Kidney (tissue), 13 donors: ENCODE measurements at regions not wholly inside any gene's neighbourhood (a gene's known extent, or its start where the extent isn't known, plus 50 kb on each side); places are given as distances from the start of the nearest gene placed in this dataset.

Experiments
- DNase-seq, 5 donors: peaks; one replicate each; pipeline ENCODE4 v3.0.0-alpha.2; 2013 to 2020
- FAIRE-seq: peaks from 2 replicates; lab custom pipeline; 2012; peaks lifted over from hg19 to GRCh38; lab: Jason Lieb, UNC
- H3K27ac ChIP-seq, 2 donors: one replicate each; pipeline ENCODE4 v1.7.0; 2013; ENCODE audit warnings: low read depth in 2 of 2, low read length in 2 of 2, inconsistent platforms in 1 of 2
- H3K27me3 ChIP-seq: one replicate; pipeline ENCODE4 v1.7.1; 2013; ENCODE audit warnings: low read length, inconsistent platforms; ENCODE audit not compliant: control insufficient read depth, insufficient read depth
- H3K36me3 ChIP-seq, 3 donors: one replicate each; pipeline versions ENCODE4 v1.7.0 to v1.7.1; 2013; ENCODE audit warnings: low read length in 3 of 3, control low read depth in 1 of 3, inconsistent platforms in 1 of 3; ENCODE audit not compliant: insufficient read depth in 3 of 3, control insufficient read depth in 2 of 3
- H3K4me1 ChIP-seq, 3 donors: one replicate each; pipeline versions ENCODE4 v1.7.0 to v1.7.1; 2013; ENCODE audit warnings: low read length in 3 of 3, inconsistent platforms in 1 of 3, low read depth in 1 of 3; ENCODE audit not compliant: control insufficient read depth in 2 of 3, insufficient read depth in 2 of 3
- H3K4me3 ChIP-seq, 3 donors: one replicate each; pipeline versions ENCODE4 v1.7.0 to v1.8.1; 2013; ENCODE audit warnings: low read length in 3 of 3, control low read depth in 1 of 3, inconsistent platforms in 1 of 3
- H3K9ac ChIP-seq, 3 donors: one replicate each; pipeline versions ENCODE4 v1.7.0 to v1.7.1; 2013; ENCODE audit warnings: low read length in 3 of 3, control low read depth in 1 of 3, inconsistent platforms in 1 of 3
- H3K9me3 ChIP-seq, 3 donors: one replicate each; pipeline versions ENCODE4 v1.7.0 to v1.7.1; 2013; ENCODE audit warnings: low read length in 3 of 3, control low read depth in 1 of 3, inconsistent platforms in 1 of 3; ENCODE audit not compliant: control insufficient read depth in 2 of 3, insufficient read depth in 1 of 3
- CTCF ChIP-seq: IDR thresholded peaks from 3 replicates; pipeline ENCODE4 v1.5.1; 2012; ENCODE audit warnings: mild to moderate bottlenecking, moderate library complexity, borderline replicate concordance; ENCODE audit not compliant: insufficient read depth; ENCODE audit errors: extremely low read depth
- intact Hi-C: fragments of 100-400 bp; cut with DNase I; formaldehyde crosslinking; loops from one replicate; pipeline ENCODE4 v1.11.1; 2022
- donor health status: control.
- donor health status: control.
- donor health status: control.
- donor health status: control.
- donor health status: control.
- donor health status: DM: yes; HTN: yes; CAD: no.
- donor health status: Normal renal cell carcinoma (clear cell type).

- H3K36me3 ChIP-seq: no peaks in the 10 kb centered on the region
- no peaks in the 10 kb centered on the region for H3K27me3 ChIP-seq
- DNase-seq (no peak), FAIRE-seq (no peak)
- H3K9me3 ChIP-seq: no peaks in the 10 kb centered on the region
- no peak overlapping the region for H3K4me3 ChIP-seq
- intact Hi-C loops: no loop called here
- H3K4me1 ChIP-seq: no peaks in the 10 kb centered on the region
- TF ChIP-seq CTCF: no peak
- no peak overlapping the region for H3K9ac ChIP-seq
- H3K27ac ChIP-seq: no peak overlapping the region
Observed at GRCh38 chr2:23246992-23247683, 137.8 kb upstream of the KLHL29 start.

GRCh38 chr2:23248667-23249066 lies 136.3 kb upstream of the KLHL29 start:
- Histone ChIP-seq H3K27ac (no peak overlapping the region), H3K9me3 (no peaks in the 10 kb centered on the region), H3K36me3 (no peaks in the 10 kb centered on the region), H3K4me3 (no peak overlapping the region), H3K27me3 (no peaks in the 10 kb centered on the region), H3K9ac (no peak overlapping the region), H3K4me1 (no peaks in the 10 kb centered on the region)
- FAIRE-seq (no peak), DNase-seq (no peak)
- intact Hi-C loops: no loop called here
- TF ChIP-seq CTCF: no peak

- intact Hi-C loops: no loop called here
- no peak overlapping the region for H3K27ac ChIP-seq
- no peak overlapping the region for H3K9ac ChIP-seq
- no peak overlapping the region for H3K4me3 ChIP-seq
- FAIRE-seq (no peak), DNase-seq (no peak)
- no peaks in the 10 kb centered on the region for H3K36me3 ChIP-seq
- TF ChIP-seq CTCF: no peak
- no peaks in the 10 kb centered on the region for H3K4me1 ChIP-seq
- no peaks in the 10 kb centered on the region for H3K9me3 ChIP-seq
- H3K27me3 ChIP-seq: no peaks in the 10 kb centered on the region
Observed at GRCh38 chr2:23249348-23249747, 135.6 kb upstream of the KLHL29 start.

GRCh38 chr2:23250371-23250770 lies 134.6 kb upstream of the KLHL29 start:
- H3K4me1 ChIP-seq: no peaks in the 10 kb centered on the region
- H3K9me3 ChIP-seq: no peaks in the 10 kb centered on the region
- H3K27me3 ChIP-seq: no peaks in the 10 kb centered on the region
- no peak for TF ChIP-seq CTCF
- no peak overlapping the region for H3K4me3 ChIP-seq
- no peaks in the 10 kb centered on the region for H3K36me3 ChIP-seq
- H3K27ac ChIP-seq: no peak overlapping the region
- intact Hi-C loops: no loop called here
- H3K9ac ChIP-seq: no peak overlapping the region
- FAIRE-seq (no peak), DNase-seq (no peak)
